ENCODE measurements at regions not wholly inside any gene's neighbourhood (a gene's known extent, or its start where the extent isn't known, plus 50 kb on each side); places are given as distances from the start of the nearest gene placed in this dataset.

GRCh38 chr5:174521449-174521848 lies 202.9 kb upstream of the MSX2 start:
- no peak overlapping the region for H3K27ac ChIP-seq
- peaks cover 3% of the 10 kb centered on the region for H3K9me3 ChIP-seq (ENCODE audit: severe bottlenecking)
- no peak for TF ChIP-seq CTCF (IDR thresholded peaks at IDR 0.05; ENCODE audit: low read depth, low read length)
- DNase-seq = no peak
- no peak overlapping the region for H3K4me3 ChIP-seq (ENCODE audit: low read depth, low read length)
- H3K36me3 ChIP-seq = no peaks in the 10 kb centered on the region
- H3K27me3 ChIP-seq (ENCODE audit: insufficient read depth, low read depth, severe bottlenecking) = peaks cover 78% of the 10 kb centered on the region

- Histone ChIP-seq H3K4me3 (ENCODE audit: low read depth, low read length) (no peak overlapping the region), H3K27ac (no peak overlapping the region), H3K9me3 (ENCODE audit: severe bottlenecking) (peaks cover 3% of the 10 kb centered on the region), H3K27me3 (ENCODE audit: insufficient read depth, low read depth, severe bottlenecking) (peaks cover 71% of the 10 kb centered on the region), H3K36me3 (no peaks in the 10 kb centered on the region)
- TF ChIP-seq CTCF (IDR thresholded peaks at IDR 0.05; ENCODE audit: low read depth, low read length) = no peak
- no peak for DNase-seq
These were observed 201.7 kb upstream of the MSX2 start for GRCh38 chr5:174522480-174523260.

GRCh38 chr5:174523311-174524071 lies 200.9 kb upstream of the MSX2 start:
- H3K36me3 ChIP-seq = no peaks in the 10 kb centered on the region
- peaks cover 70% of the 10 kb centered on the region for H3K27me3 ChIP-seq (ENCODE audit: insufficient read depth, low read depth, severe bottlenecking)
- no peak for DNase-seq
- no peak overlapping the region for H3K4me3 ChIP-seq (ENCODE audit: low read depth, low read length)
- H3K27ac ChIP-seq = no peak overlapping the region
- TF ChIP-seq CTCF (IDR thresholded peaks at IDR 0.05; ENCODE audit: low read depth, low read length) = no peak
- peaks cover 3% of the 10 kb centered on the region for H3K9me3 ChIP-seq (ENCODE audit: severe bottlenecking)

GRCh38 chr5:174524351-174524750 lies 200.0 kb upstream of the MSX2 start:
- Histone ChIP-seq H3K9me3 (ENCODE audit: severe bottlenecking) (peaks cover 3% of the 10 kb centered on the region), H3K27ac (no peak overlapping the region), H3K27me3 (ENCODE audit: insufficient read depth, low read depth, severe bottlenecking) (peaks cover 68% of the 10 kb centered on the region), H3K4me3 (ENCODE audit: low read depth, low read length) (no peak overlapping the region), H3K36me3 (no peaks in the 10 kb centered on the region)
- DNase-seq = no peak
- no peak for TF ChIP-seq CTCF (IDR thresholded peaks at IDR 0.05; ENCODE audit: low read depth, low read length)

GRCh38 chr5:174526177-174526576 lies 198.2 kb upstream of the MSX2 start:
- no peak for DNase-seq
- no peak overlapping the region for H3K27ac ChIP-seq
- H3K9me3 ChIP-seq (ENCODE audit: severe bottlenecking) = peaks cover 3% of the 10 kb centered on the region
- no peaks in the 10 kb centered on the region for H3K36me3 ChIP-seq
- H3K27me3 ChIP-seq (ENCODE audit: insufficient read depth, low read depth, severe bottlenecking) = peaks cover 52% of the 10 kb centered on the region
- TF ChIP-seq CTCF (IDR thresholded peaks at IDR 0.05; ENCODE audit: low read depth, low read length) = no peak
- no peak overlapping the region for H3K4me3 ChIP-seq (ENCODE audit: low read depth, low read length)
